ENCODE measurements at regions not wholly inside any gene's neighbourhood (a gene's known extent, or its start where the extent isn't known, plus 50 kb on each side); places are given as distances from the start of the nearest gene placed in this dataset.

DNA sequence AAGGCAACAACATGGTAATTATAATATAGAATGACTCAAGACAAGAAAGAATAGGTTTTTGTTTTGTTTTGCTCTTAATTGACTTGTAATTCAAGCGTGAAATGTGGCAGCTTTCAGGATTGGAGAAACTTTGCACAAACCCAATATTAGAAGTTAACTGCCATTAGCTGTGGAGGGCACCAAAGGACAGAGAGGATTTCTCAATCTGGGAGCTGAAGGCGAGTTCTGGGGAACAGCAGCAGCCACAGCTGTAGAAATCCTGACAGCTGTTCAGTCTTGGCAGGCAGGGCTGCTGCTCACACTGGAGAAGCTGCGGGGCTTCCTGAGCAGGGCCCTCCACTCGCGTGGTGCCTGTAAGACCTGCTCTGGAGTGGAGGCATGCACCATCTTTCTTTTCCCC, 182.2 kb upstream of the IL12A start:
- H3K27ac ChIP-seq (ENCODE audit: low read length): no peak overlapping the region
- H2AFZ ChIP-seq (ENCODE audit: low read depth, low read length): no peak overlapping the region
- no peaks in the 10 kb centered on the region for H3K9me3 ChIP-seq (ENCODE audit: low read length)
- no peaks in the 10 kb centered on the region for H3K9me2 ChIP-seq (ENCODE audit: insufficient read depth, low read length)
- H4K20me1 ChIP-seq (ENCODE audit: insufficient read depth): no peaks in the 10 kb centered on the region
- H3K36me3 ChIP-seq (ENCODE audit: insufficient read depth, low read length): no peaks in the 10 kb centered on the region
- H3K79me2 ChIP-seq (replicated peaks; ENCODE audit: insufficient read depth, low read length): no peaks in the 10 kb centered on the region
- H3K9ac ChIP-seq (ENCODE audit: low read length): no peak overlapping the region
- no peak overlapping the region for H3K4me2 ChIP-seq (ENCODE audit: low read length)
- no peaks in the 10 kb centered on the region for H3K27me3 ChIP-seq (ENCODE audit: insufficient read depth, low read depth, low read length)
- no peak overlapping the region for H3K4me3 ChIP-seq (ENCODE audit: low read length)
- H3F3A ChIP-seq (ENCODE audit: insufficient read depth, low read length, poor library complexity, severe bottlenecking): no peaks in the 10 kb centered on the region
- TF ChIP-seq MXI1 (conservative IDR thresholded peaks at IDR 0.05; ENCODE audit: poor library complexity, severe bottlenecking) (no peak), EZH2 (IDR thresholded peaks at IDR 0.05; ENCODE audit: borderline replicate concordance, insufficient read depth, low read length, poor library complexity, severe bottlenecking) (no peak), EP300 (conservative IDR thresholded peaks at IDR 0.05; ENCODE audit: poor library complexity, severe bottlenecking) (no peak), SMC3 (conservative IDR thresholded peaks at IDR 0.05; ENCODE audit: poor library complexity) (no peak), POLR2AphosphoS5 (IDR thresholded peaks at IDR 0.05) (no peak), TAF1 (IDR thresholded peaks at IDR 0.05; ENCODE audit: low read depth) (no peak), RAD21 (conservative IDR thresholded peaks at IDR 0.05) (no peak)
- TF ChIP-seq, protein P1, sequence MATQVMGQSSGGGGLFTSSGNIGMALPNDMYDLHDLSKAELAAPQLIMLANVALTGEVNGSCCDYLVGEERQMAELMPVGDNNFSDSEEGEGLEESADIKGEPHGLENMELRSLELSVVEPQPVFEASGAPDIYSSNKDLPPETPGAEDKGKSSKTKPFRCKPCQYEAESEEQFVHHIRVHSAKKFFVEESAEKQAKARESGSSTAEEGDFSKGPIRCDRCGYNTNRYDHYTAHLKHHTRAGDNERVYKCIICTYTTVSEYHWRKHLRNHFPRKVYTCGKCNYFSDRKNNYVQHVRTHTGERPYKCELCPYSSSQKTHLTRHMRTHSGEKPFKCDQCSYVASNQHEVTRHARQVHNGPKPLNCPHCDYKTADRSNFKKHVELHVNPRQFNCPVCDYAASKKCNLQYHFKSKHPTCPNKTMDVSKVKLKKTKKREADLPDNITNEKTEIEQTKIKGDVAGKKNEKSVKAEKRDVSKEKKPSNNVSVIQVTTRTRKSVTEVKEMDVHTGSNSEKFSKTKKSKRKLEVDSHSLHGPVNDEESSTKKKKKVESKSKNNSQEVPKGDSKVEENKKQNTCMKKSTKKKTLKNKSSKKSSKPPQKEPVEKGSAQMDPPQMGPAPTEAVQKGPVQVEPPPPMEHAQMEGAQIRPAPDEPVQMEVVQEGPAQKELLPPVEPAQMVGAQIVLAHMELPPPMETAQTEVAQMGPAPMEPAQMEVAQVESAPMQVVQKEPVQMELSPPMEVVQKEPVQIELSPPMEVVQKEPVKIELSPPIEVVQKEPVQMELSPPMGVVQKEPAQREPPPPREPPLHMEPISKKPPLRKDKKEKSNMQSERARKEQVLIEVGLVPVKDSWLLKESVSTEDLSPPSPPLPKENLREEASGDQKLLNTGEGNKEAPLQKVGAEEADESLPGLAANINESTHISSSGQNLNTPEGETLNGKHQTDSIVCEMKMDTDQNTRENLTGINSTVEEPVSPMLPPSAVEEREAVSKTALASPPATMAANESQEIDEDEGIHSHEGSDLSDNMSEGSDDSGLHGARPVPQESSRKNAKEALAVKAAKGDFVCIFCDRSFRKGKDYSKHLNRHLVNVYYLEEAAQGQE (IDR thresholded peaks at IDR 0.05; ENCODE audit: borderline replicate concordance): no peak
- TF ChIP-seq, protein P2, sequence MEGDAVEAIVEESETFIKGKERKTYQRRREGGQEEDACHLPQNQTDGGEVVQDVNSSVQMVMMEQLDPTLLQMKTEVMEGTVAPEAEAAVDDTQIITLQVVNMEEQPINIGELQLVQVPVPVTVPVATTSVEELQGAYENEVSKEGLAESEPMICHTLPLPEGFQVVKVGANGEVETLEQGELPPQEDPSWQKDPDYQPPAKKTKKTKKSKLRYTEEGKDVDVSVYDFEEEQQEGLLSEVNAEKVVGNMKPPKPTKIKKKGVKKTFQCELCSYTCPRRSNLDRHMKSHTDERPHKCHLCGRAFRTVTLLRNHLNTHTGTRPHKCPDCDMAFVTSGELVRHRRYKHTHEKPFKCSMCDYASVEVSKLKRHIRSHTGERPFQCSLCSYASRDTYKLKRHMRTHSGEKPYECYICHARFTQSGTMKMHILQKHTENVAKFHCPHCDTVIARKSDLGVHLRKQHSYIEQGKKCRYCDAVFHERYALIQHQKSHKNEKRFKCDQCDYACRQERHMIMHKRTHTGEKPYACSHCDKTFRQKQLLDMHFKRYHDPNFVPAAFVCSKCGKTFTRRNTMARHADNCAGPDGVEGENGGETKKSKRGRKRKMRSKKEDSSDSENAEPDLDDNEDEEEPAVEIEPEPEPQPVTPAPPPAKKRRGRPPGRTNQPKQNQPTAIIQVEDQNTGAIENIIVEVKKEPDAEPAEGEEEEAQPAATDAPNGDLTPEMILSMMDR (IDR thresholded peaks at IDR 0.05; ENCODE audit: poor library complexity, severe bottlenecking): no peak

DNA sequence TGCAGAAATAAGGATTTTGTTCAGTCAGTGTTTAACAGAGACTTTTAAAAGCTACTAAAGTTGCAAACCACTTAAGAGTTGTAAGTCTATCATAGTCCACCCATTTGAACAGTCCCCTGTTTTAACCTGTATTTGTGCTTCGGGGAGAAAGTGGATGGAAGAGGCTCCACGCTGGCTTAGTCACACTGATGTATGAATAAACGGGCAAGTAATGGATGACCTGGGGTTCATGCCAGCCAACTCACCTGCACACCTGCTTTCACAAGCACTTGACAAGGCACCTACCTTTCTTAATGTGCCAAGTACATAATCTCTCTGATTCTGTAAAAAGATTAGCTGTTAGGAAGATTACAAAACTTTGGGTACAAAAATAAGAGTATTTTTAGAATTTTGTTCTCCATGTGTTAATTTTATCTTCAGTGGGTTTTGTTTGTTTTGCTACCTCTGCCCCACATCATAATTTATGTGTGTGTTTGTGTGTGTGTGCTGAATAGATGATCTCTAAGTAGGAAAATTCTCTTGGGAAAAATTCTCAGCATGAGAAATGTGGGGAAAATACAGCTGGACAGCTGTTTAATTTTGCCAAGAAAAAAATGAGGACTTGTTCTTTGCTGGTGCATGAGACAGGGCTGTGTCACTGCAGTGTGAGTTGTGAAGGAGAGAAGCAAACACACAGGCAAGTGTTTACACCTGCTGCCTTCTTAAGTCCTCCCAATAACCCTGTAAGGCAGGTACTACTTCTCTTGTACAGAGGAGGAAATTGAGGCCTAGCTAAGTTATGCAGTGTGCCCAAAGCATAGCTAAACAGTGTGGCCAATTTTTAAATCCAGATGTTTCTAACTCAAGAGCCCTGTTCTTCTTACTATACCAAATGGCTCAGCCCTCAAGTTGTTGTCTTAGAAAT, 181.2 kb upstream of the IL12A start:
- Histone ChIP-seq H3K9ac (ENCODE audit: low read length) (no peak overlapping the region), H3K9me2 (ENCODE audit: insufficient read depth, low read length) (no peaks in the 10 kb centered on the region), H2AFZ (ENCODE audit: low read depth, low read length) (no peak overlapping the region), H3K27me3 (ENCODE audit: insufficient read depth, low read depth, low read length) (no peaks in the 10 kb centered on the region), H3K4me3 (ENCODE audit: low read length) (no peak overlapping the region), H3K4me2 (ENCODE audit: low read length) (no peak overlapping the region), H3F3A (ENCODE audit: insufficient read depth, low read length, poor library complexity, severe bottlenecking) (no peaks in the 10 kb centered on the region), H4K20me1 (ENCODE audit: insufficient read depth) (no peaks in the 10 kb centered on the region), H3K9me3 (ENCODE audit: low read length) (no peaks in the 10 kb centered on the region), H3K36me3 (ENCODE audit: insufficient read depth, low read length) (no peaks in the 10 kb centered on the region), H3K79me2 (replicated peaks; ENCODE audit: insufficient read depth, low read length) (no peaks in the 10 kb centered on the region), H3K27ac (ENCODE audit: low read length) (no peak overlapping the region)
- TF ChIP-seq TAF1 (IDR thresholded peaks at IDR 0.05; ENCODE audit: low read depth) (no peak), EP300 (conservative IDR thresholded peaks at IDR 0.05; ENCODE audit: poor library complexity, severe bottlenecking) (no peak), EZH2 (IDR thresholded peaks at IDR 0.05; ENCODE audit: borderline replicate concordance, insufficient read depth, low read length, poor library complexity, severe bottlenecking) (no peak)
- TF ChIP-seq, protein P1 (IDR thresholded peaks at IDR 0.05; ENCODE audit: borderline replicate concordance): no peak
- TF ChIP-seq, protein P2 (IDR thresholded peaks at IDR 0.05; ENCODE audit: poor library complexity, severe bottlenecking): no peak

All from neural cell (in vitro differentiated cells).